ENCODE measurements at regions not wholly inside any gene's neighbourhood (a gene's known extent, or its start where the extent isn't known, plus 50 kb on each side); places are given as distances from the start of the nearest gene placed in this dataset.

GRCh38 chr15:96974761-96975160 is 644.3 kb downstream of the NR2F2 start:
- TF ChIP-seq YY1 (IDR thresholded peaks at IDR 0.05; ENCODE audit: low read depth) (no peak), MAX (IDR thresholded peaks at IDR 0.05) (no peak), REST (IDR thresholded peaks at IDR 0.05; ENCODE audit: low read depth) (no peak), TEAD4 (IDR thresholded peaks at IDR 0.05) (no peak), FOXM1 (IDR thresholded peaks at IDR 0.05; ENCODE audit: borderline replicate concordance, low read depth) (no peak), ZBTB7A (IDR thresholded peaks at IDR 0.05; ENCODE audit: low read depth) (no peak), CEBPB (IDR thresholded peaks at IDR 0.05) (no peak), RAD21 (IDR thresholded peaks at IDR 0.05; ENCODE audit: low read depth) (no peak), TAF1 (IDR thresholded peaks at IDR 0.05; ENCODE audit: low read depth) (no peak), EP300 (IDR thresholded peaks at IDR 0.05; ENCODE audit: borderline replicate concordance) (no peak), CREB1 (IDR thresholded peaks at IDR 0.05; ENCODE audit: low read depth) (no peak), TCF12 (IDR thresholded peaks at IDR 0.05; ENCODE audit: low read depth) (no peak), EGR1 (IDR thresholded peaks at IDR 0.05) (no peak), NFIC (IDR thresholded peaks at IDR 0.05) (no peak), USF1 (IDR thresholded peaks at IDR 0.05) (no peak)

GRCh38 chr15:96977886-96978285 is 647.4 kb downstream of the NR2F2 start:
- no peak for TF ChIP-seq TAF1 (IDR thresholded peaks at IDR 0.05; ENCODE audit: low read depth)
- TF ChIP-seq TCF12 (IDR thresholded peaks at IDR 0.05; ENCODE audit: low read depth), result no peak
- no peak for TF ChIP-seq TEAD4 (IDR thresholded peaks at IDR 0.05)
- TF ChIP-seq MAX (IDR thresholded peaks at IDR 0.05), result no peak
- TF ChIP-seq CEBPB (IDR thresholded peaks at IDR 0.05), result no peak
- no peak for TF ChIP-seq YY1 (IDR thresholded peaks at IDR 0.05; ENCODE audit: low read depth)
- TF ChIP-seq USF1 (IDR thresholded peaks at IDR 0.05), result no peak
- TF ChIP-seq ZBTB7A (IDR thresholded peaks at IDR 0.05; ENCODE audit: low read depth), result no peak
- TF ChIP-seq NFIC (IDR thresholded peaks at IDR 0.05), result no peak
- no peak for TF ChIP-seq EGR1 (IDR thresholded peaks at IDR 0.05)

DNA sequence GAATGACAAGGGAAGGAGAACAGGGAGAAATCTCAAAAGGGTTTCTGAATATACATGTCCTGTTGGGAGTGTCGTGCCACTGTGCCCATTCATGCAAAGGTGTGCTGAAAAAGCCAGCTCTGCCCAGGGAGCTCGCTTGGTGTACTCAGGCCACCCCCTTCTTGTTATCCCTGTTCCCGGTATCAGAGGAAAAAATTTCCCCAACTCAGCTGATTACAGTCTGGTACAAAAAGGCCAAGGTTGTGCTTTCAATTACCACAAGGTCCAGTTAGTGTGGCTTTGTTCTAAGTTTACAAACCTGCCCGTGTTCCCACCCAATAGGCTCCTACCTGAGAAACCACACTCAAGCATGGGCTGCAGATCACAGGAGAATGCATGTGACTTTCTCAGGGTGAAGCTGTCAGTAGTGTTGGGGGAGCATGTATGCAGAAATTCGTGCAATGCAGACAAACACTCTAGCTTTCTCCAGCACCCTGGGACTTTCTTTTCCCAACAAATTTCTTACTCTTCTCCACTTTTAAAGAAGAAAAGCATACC is 648.5 kb downstream of the NR2F2 start:
- TF ChIP-seq CEBPB (IDR thresholded peaks at IDR 0.05) (no peak), MAX (IDR thresholded peaks at IDR 0.05) (no peak), YY1 (IDR thresholded peaks at IDR 0.05; ENCODE audit: low read depth) (no peak), ZBTB7A (IDR thresholded peaks at IDR 0.05; ENCODE audit: low read depth) (no peak), NFIC (IDR thresholded peaks at IDR 0.05) (no peak)

- TF ChIP-seq RAD21 (IDR thresholded peaks at IDR 0.05; ENCODE audit: low read depth) (no peak), CEBPB (IDR thresholded peaks at IDR 0.05) (no peak), CREB1 (IDR thresholded peaks at IDR 0.05; ENCODE audit: low read depth) (no peak), REST (IDR thresholded peaks at IDR 0.05; ENCODE audit: low read depth) (no peak), USF1 (IDR thresholded peaks at IDR 0.05) (no peak), YY1 (IDR thresholded peaks at IDR 0.05; ENCODE audit: low read depth) (no peak), TAF1 (IDR thresholded peaks at IDR 0.05; ENCODE audit: low read depth) (no peak), EGR1 (IDR thresholded peaks at IDR 0.05) (no peak)
These were observed 662.3 kb downstream of the NR2F2 start for GRCh38 chr15:96992817-96993216.

DNA sequence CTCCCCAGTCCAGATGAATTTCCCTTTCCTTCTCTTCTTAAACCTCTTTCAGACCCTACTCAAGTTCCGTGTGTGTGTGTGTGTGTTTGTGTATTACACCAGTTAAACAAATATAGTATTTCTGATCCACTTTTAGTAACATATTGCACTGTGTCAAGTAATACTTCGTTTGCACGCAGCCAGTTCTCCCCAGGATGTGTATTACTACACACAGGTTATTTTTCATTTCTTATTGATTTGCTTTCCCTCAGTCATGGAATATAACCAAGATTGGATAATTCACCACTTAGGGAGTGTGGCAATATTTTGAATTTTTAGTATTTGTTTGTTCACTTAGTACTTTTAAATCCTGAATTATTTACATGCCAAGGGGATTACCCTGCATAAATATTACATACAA is 667.0 kb downstream of the NR2F2 start:
- TF ChIP-seq TEAD4 (IDR thresholded peaks at IDR 0.05) (no peak), TAF1 (IDR thresholded peaks at IDR 0.05; ENCODE audit: low read depth) (no peak), CEBPB (IDR thresholded peaks at IDR 0.05) (no peak)

DNA sequence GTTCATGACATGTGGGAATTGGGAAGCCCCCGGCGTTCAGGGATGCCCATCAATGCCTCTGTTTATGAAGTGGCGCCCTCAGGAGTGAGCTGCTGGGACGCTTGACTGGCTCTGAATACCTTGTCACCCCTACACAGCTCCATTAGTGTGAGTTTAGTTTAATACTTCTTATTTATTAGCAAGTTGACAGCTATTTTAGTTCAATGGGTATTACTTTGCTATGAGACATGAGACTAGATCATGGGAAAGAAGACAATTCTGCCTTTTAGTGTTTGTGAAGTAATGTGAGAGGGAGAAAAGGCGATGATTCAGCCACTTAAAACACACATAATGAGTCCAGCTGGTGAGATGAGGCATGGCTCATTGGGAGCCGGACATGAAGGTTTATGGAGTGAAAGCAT is 678.5 kb downstream of the NR2F2 start:
- TF ChIP-seq TEAD4 (IDR thresholded peaks at IDR 0.05) (no peak), ZBTB7A (IDR thresholded peaks at IDR 0.05; ENCODE audit: low read depth) (no peak), REST (IDR thresholded peaks at IDR 0.05; ENCODE audit: low read depth) (no peak)
